Endothelial cell of umbilical vein (primary cell): ENCODE measurements at regions not wholly inside any gene's neighbourhood (a gene's known extent, or its start where the extent isn't known, plus 50 kb on each side); places are given as distances from the start of the nearest gene placed in this dataset.

Experiments used
- BruUV-seq: library from RNA; stranded (reverse); fragments of 400-500 nt; replicated peaks from 2 replicates; lab custom pipeline; 2021; lab: Mats Ljungman, UMichigan
- CTCF ChIA-PET: fragments of 300-600, 350-600 bp; sonication (Branson Sonifier 250); formaldehyde crosslinking; loops from one replicate; lab custom pipeline; 2021; ENCODE audit warnings: antibody characterized with exemption, inconsistent platforms; lab: Charles Lee
- POLR2A ChIA-PET: fragments of 300-600, 350-600 bp; sonication (Branson Sonifier 250); formaldehyde crosslinking; loops from one replicate; lab custom pipeline; 2021; ENCODE audit warnings: antibody characterized with exemption, inconsistent platforms; lab: Charles Lee
- DNase-seq: peaks from one replicate; pipeline ENCODE4 v3.0.0-alpha.2; 2011; ENCODE audit warnings: low read depth, low spot score
- FAIRE-seq: peaks from 2 replicates; lab custom pipeline; 2011; peaks lifted over from hg19 to GRCh38; lab: Jason Lieb, UNC
- H2AFZ ChIP-seq: 2 replicates; pipeline ENCODE4 v1.6.0; 2012; ENCODE audit warnings: low read depth, low read length, control low read depth, inconsistent platforms
- H3K27ac ChIP-seq: 2 replicates; pipeline ENCODE4 v1.5.1; 2011; ENCODE audit warnings: low read depth, mild to moderate bottlenecking, control low read depth, low read length, moderate library complexity; ENCODE audit not compliant: insufficient read depth
- H3K27me3 ChIP-seq, 2 experiments: 2 replicates each; pipeline versions ENCODE4 v1.6.0 to v1.6.1; 2011; ENCODE audit warnings: low read length in 2 of 2, mixed read lengths in 1 of 2; ENCODE audit not compliant: control insufficient read depth in 2 of 2, insufficient read depth in 2 of 2
- H3K36me3 ChIP-seq, 2 experiments: 2 replicates in 1 of 2; 3 replicates in 1 of 2; pipeline ENCODE4 v1.5.1; 2011; ENCODE audit warnings: low read length in 2 of 2, mild to moderate bottlenecking in 1 of 2, moderate library complexity in 1 of 2; ENCODE audit not compliant: control insufficient read depth in 2 of 2, insufficient read depth in 2 of 2; ENCODE audit errors: extremely low read depth in 1 of 2
- H3K4me1 ChIP-seq: 3 replicates; pipeline ENCODE4 v1.5.1; 2011; ENCODE audit warnings: mild to moderate bottlenecking, low read length; ENCODE audit not compliant: control insufficient read depth, insufficient read depth; ENCODE audit errors: extremely low read depth
- H3K4me2 ChIP-seq: 2 replicates; pipeline ENCODE4 v1.6.1; 2011; ENCODE audit warnings: low read length, control low read depth, mixed read lengths; ENCODE audit not compliant: insufficient read depth
- H3K4me3 ChIP-seq, 3 experiments: fragments of 200-600 bp in 1 of 3; sonication (generic), shearing (Covaris generic) in 1 of 3; replicated peaks in 1 of 3; 2 replicates each; pipeline ENCODE4 v1.5.1; 2011 to 2016; ENCODE audit warnings: control low read depth in 3 of 3, low read length in 3 of 3, mild to moderate bottlenecking in 2 of 3, inconsistent platforms in 1 of 3, low read depth in 1 of 3, moderate library complexity in 1 of 3; ENCODE audit not compliant: insufficient read depth in 1 of 3
- H3K79me2 ChIP-seq: 2 replicates; pipeline ENCODE4 v1.6.0; 2012; ENCODE audit warnings: low read length, inconsistent platforms; ENCODE audit not compliant: control insufficient read depth, insufficient read depth
- H3K9ac ChIP-seq: replicated peaks from 2 replicates; pipeline ENCODE3; 2011; ENCODE audit warnings: low read length, control low read depth; ENCODE audit not compliant: insufficient read depth; ENCODE audit errors: extremely low read depth
- H3K9me1 ChIP-seq: replicated peaks from 3 replicates; pipeline ENCODE4 v1.6.0; 2011; ENCODE audit warnings: mild to moderate bottlenecking, low read length; ENCODE audit not compliant: control insufficient read depth, insufficient read depth; ENCODE audit errors: extremely low read depth
- H3K9me3 ChIP-seq: replicated peaks from 2 replicates; pipeline ENCODE4 v1.5.1; 2012; ENCODE audit warnings: low read length, inconsistent platforms; ENCODE audit not compliant: control insufficient read depth, insufficient read depth
- H4K20me1 ChIP-seq: replicated peaks from 2 replicates; pipeline ENCODE3; 2011; ENCODE audit warnings: mild to moderate bottlenecking, low read length; ENCODE audit not compliant: control insufficient read depth, insufficient read depth; ENCODE audit errors: extremely low read depth
- EZH2 ChIP-seq: IDR thresholded peaks from 2 replicates; pipeline ENCODE4 v1.6.1; 2012; ENCODE audit warnings: borderline replicate concordance, low read depth, mild to moderate bottlenecking, moderate library complexity, low read length, inconsistent platforms; ENCODE audit not compliant: severe bottlenecking
- FOS ChIP-seq: IDR thresholded peaks from 2 replicates; pipeline ENCODE4 v1.6.1; 2011; ENCODE audit warnings: mild to moderate bottlenecking, low read length, moderate library complexity, borderline replicate concordance; ENCODE audit not compliant: insufficient read depth
- GATA2 ChIP-seq: IDR thresholded peaks from 2 replicates; pipeline ENCODE4 v1.7.0; 2011; ENCODE audit warnings: low read depth, mild to moderate bottlenecking, moderate library complexity, mixed read lengths, low read length; ENCODE audit not compliant: insufficient read length, insufficient read depth
- JUN ChIP-seq: IDR thresholded peaks from 2 replicates; pipeline ENCODE4 v1.6.1; 2011; ENCODE audit warnings: borderline replicate concordance, low read depth; ENCODE audit not compliant: insufficient read length, insufficient read depth
- MYC ChIP-seq: IDR thresholded peaks from one replicate; pipeline ENCODE4 v1.6.1; 2011; ENCODE audit warnings: mild to moderate bottlenecking, low read depth, low read length
- POLR2A ChIP-seq: IDR thresholded peaks from 2 replicates; pipeline ENCODE4 v1.6.1; 2012; ENCODE audit warnings: low read depth, mild to moderate bottlenecking, control low read depth, low read length
- POLR2AphosphoS5 ChIP-seq: IDR thresholded peaks from 2 replicates; pipeline ENCODE4 v1.6.1; 2012; ENCODE audit warnings: low read depth, mild to moderate bottlenecking, control low read depth, low read length, moderate library complexity; ENCODE audit not compliant: insufficient read depth
- dilution Hi-C: fragments of 300-500 bp; cut with MboI; formaldehyde crosslinking; loops from one replicate; pipeline ENCODE4 v1.15.0; 2019; ENCODE audit warnings: low sequenced_read_pairs; ENCODE audit not compliant: extremely low pct_ligation_motif_present
- intact Hi-C: fragments of 100-400 bp; cut with micrococcal nuclease; formaldehyde crosslinking; loops from one replicate; pipeline ENCODE4 v1.10.0; 2022
- TF ChIP-seq, protein P1 (sequence below): IDR thresholded peaks from 2 replicates; pipeline ENCODE4 v1.6.1; 2011; ENCODE audit not compliant: insufficient read depth, insufficient read length
- TF ChIP-seq, protein P2 (sequence below), 2 donors: IDR thresholded peaks; 1 replicate in 1 of 2; 2 replicates in 1 of 2; pipeline ENCODE4 v1.5.1; 2011; ENCODE audit warnings: low read length in 2 of 2, mild to moderate bottlenecking in 2 of 2, moderate library complexity in 2 of 2, control low read depth in 1 of 2, inconsistent platforms in 1 of 2, low read depth in 1 of 2; ENCODE audit not compliant: insufficient read depth in 1 of 2; ENCODE audit errors: extremely low read depth in 1 of 2

DNA sequence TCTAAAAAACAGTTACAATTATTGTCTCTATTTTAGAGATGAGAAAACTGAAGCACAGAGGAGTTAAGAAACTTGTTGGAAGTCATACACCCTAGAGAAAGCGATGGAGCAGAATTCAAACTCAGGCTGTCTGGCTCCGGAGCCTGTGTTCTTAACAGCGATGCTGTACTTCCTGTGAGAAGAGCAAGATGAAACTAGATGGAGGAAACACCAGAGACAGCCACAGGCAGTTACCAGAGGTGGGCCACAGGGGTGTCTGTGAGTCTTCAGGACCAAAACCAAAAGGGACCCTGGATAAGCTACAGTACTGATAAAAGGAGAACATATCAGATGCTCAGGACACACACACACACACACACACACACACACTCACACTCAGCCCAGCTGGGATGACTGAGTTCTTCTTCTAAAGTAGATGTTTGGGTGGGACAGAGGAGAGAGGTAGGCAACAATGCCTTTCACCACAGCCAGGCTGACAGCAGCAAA lies 289.2 kb downstream of the FZD1 start:
- intact Hi-C loops, result no loop called here
- dilution Hi-C loops, result no loop called here
- ChIA-PET CTCF (interaction anchor here (1.8 kb wide), 1 partner anchor 266 kb away, joined by 4 read pairs; no protein-coding TSS in a partner anchor), POLR2A (no interaction called here)
- Histone ChIP-seq H4K20me1 (no peaks in the 10 kb centered on the region), H3K27ac (no peak overlapping the region), H3K9ac (no peak overlapping the region), H3K9me3 (no peaks in the 10 kb centered on the region), H3K79me2 (no peaks in the 10 kb centered on the region), H3K36me3 (no peaks in the 10 kb centered on the region), H3K27me3 (peaks cover 0 to 2% of the 10 kb centered on the region in 2 experiments), H3K9me1 (no peaks in the 10 kb centered on the region), H2AFZ (no peak overlapping the region), H3K4me1 (peaks cover 2% of the 10 kb centered on the region), H3K4me2 (no peak overlapping the region), H3K4me3 (no peak overlapping the region)
- no peak for TF ChIP-seq MYC
- TF ChIP-seq POLR2AphosphoS5, result no peak
- TF ChIP-seq JUN, result no peak
- TF ChIP-seq GATA2, result no peak
- TF ChIP-seq, protein P1, sequence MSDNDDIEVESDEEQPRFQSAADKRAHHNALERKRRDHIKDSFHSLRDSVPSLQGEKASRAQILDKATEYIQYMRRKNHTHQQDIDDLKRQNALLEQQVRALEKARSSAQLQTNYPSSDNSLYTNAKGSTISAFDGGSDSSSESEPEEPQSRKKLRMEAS, result no peak
- TF ChIP-seq, protein P2, sequence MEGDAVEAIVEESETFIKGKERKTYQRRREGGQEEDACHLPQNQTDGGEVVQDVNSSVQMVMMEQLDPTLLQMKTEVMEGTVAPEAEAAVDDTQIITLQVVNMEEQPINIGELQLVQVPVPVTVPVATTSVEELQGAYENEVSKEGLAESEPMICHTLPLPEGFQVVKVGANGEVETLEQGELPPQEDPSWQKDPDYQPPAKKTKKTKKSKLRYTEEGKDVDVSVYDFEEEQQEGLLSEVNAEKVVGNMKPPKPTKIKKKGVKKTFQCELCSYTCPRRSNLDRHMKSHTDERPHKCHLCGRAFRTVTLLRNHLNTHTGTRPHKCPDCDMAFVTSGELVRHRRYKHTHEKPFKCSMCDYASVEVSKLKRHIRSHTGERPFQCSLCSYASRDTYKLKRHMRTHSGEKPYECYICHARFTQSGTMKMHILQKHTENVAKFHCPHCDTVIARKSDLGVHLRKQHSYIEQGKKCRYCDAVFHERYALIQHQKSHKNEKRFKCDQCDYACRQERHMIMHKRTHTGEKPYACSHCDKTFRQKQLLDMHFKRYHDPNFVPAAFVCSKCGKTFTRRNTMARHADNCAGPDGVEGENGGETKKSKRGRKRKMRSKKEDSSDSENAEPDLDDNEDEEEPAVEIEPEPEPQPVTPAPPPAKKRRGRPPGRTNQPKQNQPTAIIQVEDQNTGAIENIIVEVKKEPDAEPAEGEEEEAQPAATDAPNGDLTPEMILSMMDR (IDR thresholded peaks at IDR 0.05; ENCODE audit: extremely low read depth in 1 of 2, insufficient read depth in 1 of 2, low read depth in 1 of 2, low read length in 2 of 2), result no peak
- no peak for TF ChIP-seq FOS
- TF ChIP-seq EZH2, result no peak
- TF ChIP-seq POLR2A, result no peak
- DNase-seq (no peak), FAIRE-seq (no peak)
- BruUV-seq, result no TSS peak
